Body of pancreas (tissue), 4 donors: ENCODE measurements at regions not wholly inside any gene's neighbourhood (a gene's known extent, or its start where the extent isn't known, plus 50 kb on each side); places are given as distances from the start of the nearest gene placed in this dataset.

ENCODE experiments used
- POLR2A ChIP-seq, 3 donors: fragments of 450-650 bp; IDR thresholded peaks; one replicate each; pipeline ENCODE4 v1.6.1; 2016; ENCODE audit warnings: antibody characterized with exemption in 3 of 3, mild to moderate bottlenecking in 2 of 3
- TF ChIP-seq, protein P1 (sequence below), 7 experiments: fragments of 450-650 bp in 4 of 7; fragments of 200-600 bp in 3 of 7; sonication (generic) in 3 of 7; IDR thresholded peaks; one replicate each; pipeline ENCODE4 v1.5.1; 2016 to 2019; ENCODE audit warnings: antibody characterized with exemption in 7 of 7

DNA sequence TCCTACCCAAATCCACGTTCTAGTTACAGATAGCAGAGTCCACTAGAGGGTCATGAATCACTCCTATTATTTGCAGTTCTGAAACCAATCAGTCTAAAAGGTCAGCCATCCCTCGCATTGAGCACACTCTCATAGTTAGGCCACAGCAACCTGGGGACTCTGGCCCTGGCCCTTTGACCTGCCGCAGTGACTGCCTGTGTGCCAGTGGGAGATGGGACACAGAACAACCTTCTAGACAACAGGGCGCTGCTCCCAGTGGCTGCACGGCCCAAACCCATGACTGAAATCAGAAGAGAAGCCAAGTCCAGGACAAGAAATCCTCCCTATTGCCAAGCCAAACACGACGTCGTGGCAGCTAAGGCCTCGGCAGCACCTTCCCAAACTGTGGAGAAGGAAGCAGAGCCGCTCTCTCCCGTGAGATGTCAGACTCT is 158.5 kb downstream of the HERPUD2 start:
- TF ChIP-seq, protein P1, sequence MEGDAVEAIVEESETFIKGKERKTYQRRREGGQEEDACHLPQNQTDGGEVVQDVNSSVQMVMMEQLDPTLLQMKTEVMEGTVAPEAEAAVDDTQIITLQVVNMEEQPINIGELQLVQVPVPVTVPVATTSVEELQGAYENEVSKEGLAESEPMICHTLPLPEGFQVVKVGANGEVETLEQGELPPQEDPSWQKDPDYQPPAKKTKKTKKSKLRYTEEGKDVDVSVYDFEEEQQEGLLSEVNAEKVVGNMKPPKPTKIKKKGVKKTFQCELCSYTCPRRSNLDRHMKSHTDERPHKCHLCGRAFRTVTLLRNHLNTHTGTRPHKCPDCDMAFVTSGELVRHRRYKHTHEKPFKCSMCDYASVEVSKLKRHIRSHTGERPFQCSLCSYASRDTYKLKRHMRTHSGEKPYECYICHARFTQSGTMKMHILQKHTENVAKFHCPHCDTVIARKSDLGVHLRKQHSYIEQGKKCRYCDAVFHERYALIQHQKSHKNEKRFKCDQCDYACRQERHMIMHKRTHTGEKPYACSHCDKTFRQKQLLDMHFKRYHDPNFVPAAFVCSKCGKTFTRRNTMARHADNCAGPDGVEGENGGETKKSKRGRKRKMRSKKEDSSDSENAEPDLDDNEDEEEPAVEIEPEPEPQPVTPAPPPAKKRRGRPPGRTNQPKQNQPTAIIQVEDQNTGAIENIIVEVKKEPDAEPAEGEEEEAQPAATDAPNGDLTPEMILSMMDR (IDR thresholded peaks at IDR 0.05) = no peak
- TF ChIP-seq POLR2A (IDR thresholded peaks at IDR 0.05) = no peak
